Peyer's patch (tissue), 4 donors: ENCODE measurements at regions not wholly inside any gene's neighbourhood (a gene's known extent, or its start where the extent isn't known, plus 50 kb on each side); places are given as distances from the start of the nearest gene placed in this dataset.

Experiments
- DNase-seq, 3 donors: peaks; one replicate each; pipeline ENCODE4 v3.0.0-alpha.2; 2017 to 2019
- H3K27ac ChIP-seq, 4 donors: fragments of 200-600 bp; sonication (generic); one replicate each; pipeline ENCODE4 v1.5.1; 2016 to 2019
- H3K27me3 ChIP-seq, 2 donors: fragments of 200-600 bp; sonication (generic); one replicate each; pipeline ENCODE4 v1.5.1; 2019
- H3K36me3 ChIP-seq, 3 donors: fragments of 200-600 bp; sonication (generic); one replicate each; pipeline ENCODE4 v1.5.1; 2016 to 2019
- H3K4me1 ChIP-seq, 4 donors: fragments of 200-600 bp; sonication (generic); one replicate each; pipeline ENCODE4 v1.5.1; 2016 to 2019
- H3K4me3 ChIP-seq, 4 donors: fragments of 200-600 bp; sonication (generic); 1 replicate in 3 of 4; 2 replicates in 1 of 4; pipeline ENCODE4 v1.5.1; 2016 to 2019; ENCODE audit warnings: mild to moderate bottlenecking in 1 of 4
- H3K9me3 ChIP-seq, 4 donors: fragments of 200-600 bp; sonication (generic); one replicate each; pipeline ENCODE4 v1.5.1; 2016 to 2019; ENCODE audit warnings: mild to moderate bottlenecking in 1 of 4
- CTCF ChIP-seq, 6 experiments: fragments of 450-650 bp in 4 of 6; fragments of 200-600 bp in 2 of 6; sonication (generic) in 1 of 6; IDR thresholded peaks; one replicate each; pipeline ENCODE4 v1.5.1; 2017 to 2019; ENCODE audit warnings: antibody characterized with exemption in 6 of 6, mild to moderate bottlenecking in 3 of 6, moderate library complexity in 1 of 6
- POLR2A ChIP-seq, 2 donors: fragments of 450-650 bp; IDR thresholded peaks; one replicate each; pipeline ENCODE4 v1.5.1; 2017; ENCODE audit warnings: antibody characterized with exemption in 2 of 2, mild to moderate bottlenecking in 2 of 2, moderate library complexity in 2 of 2

GRCh38 chr4:123244137-123244536, 152.5 kb upstream of the SPRY1 start:
- Histone ChIP-seq H3K4me1 (no peaks in the 10 kb centered on the region), H3K4me3 (no peak overlapping the region), H3K27ac (no peak overlapping the region), H3K36me3 (no peaks in the 10 kb centered on the region), H3K27me3 (no peaks in the 10 kb centered on the region), H3K9me3 (no peaks in the 10 kb centered on the region)
- TF ChIP-seq POLR2A (IDR thresholded peaks at IDR 0.05) (no peak), CTCF (IDR thresholded peaks at IDR 0.05) (no peak)
- peak in 1 of 3 donors; percentile 55 for DNase-seq

GRCh38 chr4:123246085-123246484, 150.5 kb upstream of the SPRY1 start:
- no peak overlapping the region for H3K27ac ChIP-seq
- no peaks in the 10 kb centered on the region for H3K9me3 ChIP-seq
- H3K4me3 ChIP-seq = no peak overlapping the region
- peaks cover 0 to 5% (median 0%) of the 10 kb centered on the region in 4 donors for H3K4me1 ChIP-seq
- TF ChIP-seq CTCF (IDR thresholded peaks at IDR 0.05) (no peak), POLR2A (IDR thresholded peaks at IDR 0.05) (no peak)
- H3K36me3 ChIP-seq = no peaks in the 10 kb centered on the region
- DNase-seq = no peak
- no peaks in the 10 kb centered on the region for H3K27me3 ChIP-seq

GRCh38 chr4:123248085-123248659, 148.4 kb upstream of the SPRY1 start:
- peaks cover 0 to 5% (median 0%) of the 10 kb centered on the region in 4 donors for H3K4me1 ChIP-seq
- no peaks in the 10 kb centered on the region for H3K27me3 ChIP-seq
- DNase-seq = no peak
- H3K36me3 ChIP-seq = no peaks in the 10 kb centered on the region
- no peak overlapping the region for H3K27ac ChIP-seq
- H3K4me3 ChIP-seq = no peak overlapping the region
- H3K9me3 ChIP-seq = no peaks in the 10 kb centered on the region
- no peak for TF ChIP-seq POLR2A (IDR thresholded peaks at IDR 0.05)
- TF ChIP-seq CTCF (IDR thresholded peaks at IDR 0.05) = no peak

GRCh38 chr4:123249821-123250220, 146.8 kb upstream of the SPRY1 start:
- Histone ChIP-seq H3K4me1 (peaks cover 0 to 5% (median 0%) of the 10 kb centered on the region in 4 donors), H3K9me3 (no peaks in the 10 kb centered on the region), H3K4me3 (no peak overlapping the region), H3K27ac (no peak overlapping the region), H3K27me3 (no peaks in the 10 kb centered on the region), H3K36me3 (no peaks in the 10 kb centered on the region)
- no peak for TF ChIP-seq POLR2A (IDR thresholded peaks at IDR 0.05)
- TF ChIP-seq CTCF (IDR thresholded peaks at IDR 0.05) = no peak
- DNase-seq = no peak

GRCh38 chr4:123250843-123251242, 145.8 kb upstream of the SPRY1 start:
- H3K4me3 ChIP-seq = no peak overlapping the region
- H3K4me1 ChIP-seq = peaks cover 0 to 5% (median 0%) of the 10 kb centered on the region in 4 donors
- H3K36me3 ChIP-seq = no peaks in the 10 kb centered on the region
- TF ChIP-seq POLR2A (IDR thresholded peaks at IDR 0.05) (no peak), CTCF (IDR thresholded peaks at IDR 0.05) (no peak)
- no peak overlapping the region for H3K27ac ChIP-seq
- H3K9me3 ChIP-seq = no peaks in the 10 kb centered on the region
- no peak for DNase-seq
- no peaks in the 10 kb centered on the region for H3K27me3 ChIP-seq

GRCh38 chr4:123255971-123256370, 140.6 kb upstream of the SPRY1 start:
- no peak for TF ChIP-seq POLR2A (IDR thresholded peaks at IDR 0.05)
- TF ChIP-seq CTCF (IDR thresholded peaks at IDR 0.05) = no peak
- Histone ChIP-seq H3K36me3 (peaks cover 0 to 6% (median 0%) of the 10 kb centered on the region in 3 donors), H3K9me3 (no peaks in the 10 kb centered on the region), H3K4me3 (no peak overlapping the region), H3K27ac (no peak overlapping the region), H3K27me3 (no peaks in the 10 kb centered on the region), H3K4me1 (no peaks in the 10 kb centered on the region)
- no peak for DNase-seq
